Thyroid gland (tissue), 4 donors: ENCODE measurements at regions not wholly inside any gene's neighbourhood (a gene's known extent, or its start where the extent isn't known, plus 50 kb on each side); places are given as distances from the start of the nearest gene placed in this dataset.

Source experiments
- POLR2A ChIP-seq, 2 donors: fragments of 450-650 bp; IDR thresholded peaks; one replicate each; pipeline ENCODE4 v1.6.1; 2017; ENCODE audit warnings: antibody characterized with exemption in 2 of 2, mild to moderate bottlenecking in 2 of 2, moderate library complexity in 1 of 2
- TF ChIP-seq, protein P1 (sequence below), 6 experiments: fragments of 200-600 bp in 3 of 6; fragments of 450-650 bp in 3 of 6; sonication (generic) in 3 of 6; IDR thresholded peaks; one replicate each; pipeline ENCODE4 v1.5.1; 2016 to 2019; ENCODE audit warnings: antibody characterized with exemption in 6 of 6, mild to moderate bottlenecking in 2 of 6, inconsistent platforms in 1 of 6, moderate library complexity in 1 of 6

DNA sequence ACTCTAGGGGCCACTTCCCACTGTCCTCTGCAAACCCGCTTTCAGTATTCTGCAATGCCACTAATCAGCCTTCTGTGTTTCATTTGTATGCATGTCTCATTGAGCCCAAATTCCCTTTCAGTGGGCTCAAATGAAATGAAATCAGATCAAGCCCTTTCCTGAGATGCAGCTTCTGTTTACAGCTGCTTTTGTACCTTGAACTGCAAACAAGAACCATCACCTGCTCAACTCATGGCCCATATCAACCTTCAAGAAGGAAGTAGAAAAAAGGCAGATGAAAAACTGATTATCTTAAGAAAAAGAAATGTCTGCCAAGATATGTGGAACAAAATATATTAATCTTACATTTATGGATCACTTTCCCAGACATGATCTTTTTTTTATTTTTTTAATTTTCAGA lies 141.1 kb upstream of the ARHGAP42 start:
- TF ChIP-seq, protein P1, sequence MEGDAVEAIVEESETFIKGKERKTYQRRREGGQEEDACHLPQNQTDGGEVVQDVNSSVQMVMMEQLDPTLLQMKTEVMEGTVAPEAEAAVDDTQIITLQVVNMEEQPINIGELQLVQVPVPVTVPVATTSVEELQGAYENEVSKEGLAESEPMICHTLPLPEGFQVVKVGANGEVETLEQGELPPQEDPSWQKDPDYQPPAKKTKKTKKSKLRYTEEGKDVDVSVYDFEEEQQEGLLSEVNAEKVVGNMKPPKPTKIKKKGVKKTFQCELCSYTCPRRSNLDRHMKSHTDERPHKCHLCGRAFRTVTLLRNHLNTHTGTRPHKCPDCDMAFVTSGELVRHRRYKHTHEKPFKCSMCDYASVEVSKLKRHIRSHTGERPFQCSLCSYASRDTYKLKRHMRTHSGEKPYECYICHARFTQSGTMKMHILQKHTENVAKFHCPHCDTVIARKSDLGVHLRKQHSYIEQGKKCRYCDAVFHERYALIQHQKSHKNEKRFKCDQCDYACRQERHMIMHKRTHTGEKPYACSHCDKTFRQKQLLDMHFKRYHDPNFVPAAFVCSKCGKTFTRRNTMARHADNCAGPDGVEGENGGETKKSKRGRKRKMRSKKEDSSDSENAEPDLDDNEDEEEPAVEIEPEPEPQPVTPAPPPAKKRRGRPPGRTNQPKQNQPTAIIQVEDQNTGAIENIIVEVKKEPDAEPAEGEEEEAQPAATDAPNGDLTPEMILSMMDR (IDR thresholded peaks at IDR 0.05) = no peak
- no peak for TF ChIP-seq POLR2A (IDR thresholded peaks at IDR 0.05)
